Brain microvascular endothelial cell (primary cell): ENCODE measurements at regions not wholly inside any gene's neighbourhood (a gene's known extent, or its start where the extent isn't known, plus 50 kb on each side); places are given as distances from the start of the nearest gene placed in this dataset.

ENCODE experiments used
- DNase-seq: peaks from one replicate; pipeline ENCODE4 v3.0.0-alpha.2; 2020
- H3K27ac ChIP-seq: fragments of 250-450 bp; sonication (Bioruptor Pico); 2 replicates; pipeline ENCODE4 v1.5.1; 2020; ENCODE audit warnings: mild to moderate bottlenecking, moderate library complexity
- H3K27me3 ChIP-seq: fragments of 250-450 bp; sonication (Bioruptor Pico); replicated peaks from 2 replicates; pipeline ENCODE4 v1.5.1; 2020; ENCODE audit warnings: mild to moderate bottlenecking
- H3K36me3 ChIP-seq: fragments of 250-450 bp; sonication (Bioruptor Pico); replicated peaks from 2 replicates; pipeline ENCODE4 v1.5.1; 2020; ENCODE audit warnings: mild to moderate bottlenecking
- H3K4me3 ChIP-seq: 2 replicates; pipeline ENCODE4 v1.5.1; 2011; ENCODE audit warnings: low read depth, mild to moderate bottlenecking, control low read depth, low read length, moderate library complexity
- in situ Hi-C: cut with HindIII; loops from 2 replicates; pipeline ENCODE4 v1.10.0; 2017; ENCODE audit warnings: low sequenced_read_pairs, low pct_ligation_motif_present
- TF ChIP-seq, protein P1 (sequence below): IDR thresholded peaks from 2 replicates; pipeline ENCODE4 v1.5.1; 2011; ENCODE audit warnings: low read depth, mild to moderate bottlenecking, moderate library complexity, low read length, control low read depth, inconsistent platforms; ENCODE audit errors: missing control alignments

DNA sequence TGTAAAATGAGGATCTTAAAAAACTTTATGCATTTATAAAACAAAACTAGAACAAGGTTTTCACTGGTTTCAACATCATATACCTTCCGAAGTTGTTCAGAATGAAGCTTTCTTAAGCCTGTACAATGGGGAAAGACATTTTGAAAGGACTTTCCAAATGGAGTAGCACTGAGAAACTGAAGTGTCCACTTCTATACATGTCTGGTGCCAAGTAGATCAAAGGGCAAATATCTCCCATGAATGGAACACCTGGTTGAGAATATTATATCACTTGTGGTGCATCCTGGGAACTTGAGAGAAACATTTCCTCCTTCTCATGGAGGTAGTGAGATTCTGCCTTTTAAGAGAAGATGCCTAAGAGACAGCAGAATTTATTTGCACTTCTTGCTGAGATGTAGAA, 182.1 kb upstream of the ACTBL2 start:
- no peak overlapping the region for H3K27ac ChIP-seq
- no peaks in the 10 kb centered on the region for H3K36me3 ChIP-seq
- no peaks in the 10 kb centered on the region for H3K27me3 ChIP-seq
- no peak overlapping the region for H3K4me3 ChIP-seq
- no peak for DNase-seq
- TF ChIP-seq, protein P1, sequence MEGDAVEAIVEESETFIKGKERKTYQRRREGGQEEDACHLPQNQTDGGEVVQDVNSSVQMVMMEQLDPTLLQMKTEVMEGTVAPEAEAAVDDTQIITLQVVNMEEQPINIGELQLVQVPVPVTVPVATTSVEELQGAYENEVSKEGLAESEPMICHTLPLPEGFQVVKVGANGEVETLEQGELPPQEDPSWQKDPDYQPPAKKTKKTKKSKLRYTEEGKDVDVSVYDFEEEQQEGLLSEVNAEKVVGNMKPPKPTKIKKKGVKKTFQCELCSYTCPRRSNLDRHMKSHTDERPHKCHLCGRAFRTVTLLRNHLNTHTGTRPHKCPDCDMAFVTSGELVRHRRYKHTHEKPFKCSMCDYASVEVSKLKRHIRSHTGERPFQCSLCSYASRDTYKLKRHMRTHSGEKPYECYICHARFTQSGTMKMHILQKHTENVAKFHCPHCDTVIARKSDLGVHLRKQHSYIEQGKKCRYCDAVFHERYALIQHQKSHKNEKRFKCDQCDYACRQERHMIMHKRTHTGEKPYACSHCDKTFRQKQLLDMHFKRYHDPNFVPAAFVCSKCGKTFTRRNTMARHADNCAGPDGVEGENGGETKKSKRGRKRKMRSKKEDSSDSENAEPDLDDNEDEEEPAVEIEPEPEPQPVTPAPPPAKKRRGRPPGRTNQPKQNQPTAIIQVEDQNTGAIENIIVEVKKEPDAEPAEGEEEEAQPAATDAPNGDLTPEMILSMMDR, result no peak
- in situ Hi-C loops, result no loop called here

DNA sequence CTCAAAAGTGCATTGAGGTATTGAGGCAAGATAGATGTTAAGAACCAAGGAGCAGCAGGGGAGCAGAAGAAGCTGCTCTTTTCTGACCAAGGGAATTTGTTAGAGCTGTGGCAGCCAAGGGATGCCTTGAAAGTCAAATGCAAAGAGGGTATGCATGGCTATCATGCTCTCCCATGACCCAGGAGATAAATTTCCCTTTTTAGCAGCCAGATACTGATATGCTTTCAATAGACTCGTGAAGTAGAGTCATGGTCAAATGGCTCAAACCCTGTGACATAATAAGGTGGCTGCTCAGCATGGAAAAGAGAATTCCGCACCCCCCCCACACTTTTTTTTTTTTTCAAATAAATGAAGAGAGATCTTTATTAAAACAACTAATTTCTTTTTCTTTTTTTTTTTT, 180.9 kb upstream of the ACTBL2 start:
- no peak for DNase-seq
- in situ Hi-C loops, result no loop called here
- H3K4me3 ChIP-seq, result no peak overlapping the region

DNA sequence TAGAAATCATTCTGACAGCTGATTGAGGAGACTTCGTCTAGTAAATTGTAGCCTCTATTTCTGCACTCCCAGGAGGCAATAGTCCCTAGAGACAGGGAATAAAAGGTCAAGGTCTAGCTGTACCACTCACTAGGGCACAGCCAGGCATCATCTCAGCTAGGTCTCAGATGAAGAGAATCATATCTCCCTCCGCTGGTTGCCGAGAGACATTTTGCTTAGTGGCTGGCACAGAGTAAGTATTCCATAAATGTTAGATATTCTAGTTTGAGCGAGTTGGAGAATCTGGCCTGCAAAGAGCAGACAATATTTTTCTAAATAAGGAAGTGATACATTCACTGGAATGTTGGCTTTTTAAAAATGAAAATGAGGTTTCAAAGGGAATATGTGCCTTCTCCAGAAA, 180.4 kb upstream of the ACTBL2 start:
- in situ Hi-C loops, result no loop called here
- Histone ChIP-seq H3K27ac (no peak overlapping the region), H3K27me3 (no peaks in the 10 kb centered on the region), H3K36me3 (no peaks in the 10 kb centered on the region), H3K4me3 (no peak overlapping the region)
- DNase-seq, result no peak
- TF ChIP-seq, protein P1, result no peak

More for the DNA sequence above, 180.9 kb upstream of the ACTBL2 start:
- no peaks in the 10 kb centered on the region for H3K36me3 ChIP-seq
- no peak overlapping the region for H3K27ac ChIP-seq
- no peaks in the 10 kb centered on the region for H3K27me3 ChIP-seq
- TF ChIP-seq, protein P1, result no peak

DNA sequence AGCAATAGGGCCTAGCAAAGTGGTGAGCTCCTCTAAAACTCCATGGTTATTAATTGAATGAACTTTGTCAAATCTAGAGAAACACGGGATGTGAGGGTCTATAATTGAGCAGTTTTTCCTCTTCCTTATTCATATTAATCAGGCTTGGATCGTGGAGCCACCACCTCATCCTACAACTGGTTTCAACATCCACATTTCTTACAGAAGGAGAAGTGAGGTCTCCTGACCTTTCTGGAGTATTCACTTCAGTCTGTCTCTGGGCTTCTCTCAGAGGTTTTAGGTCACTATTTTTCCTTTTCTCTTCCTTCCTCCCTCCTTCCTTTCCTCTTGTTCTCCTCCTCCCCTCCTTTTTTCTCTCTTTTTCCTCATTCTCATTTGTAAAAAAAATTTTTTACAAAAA, 177.3 kb upstream of the ACTBL2 start:
- Histone ChIP-seq H3K36me3 (no peaks in the 10 kb centered on the region), H3K27ac (no peak overlapping the region), H3K27me3 (no peaks in the 10 kb centered on the region), H3K4me3 (no peak overlapping the region)
- TF ChIP-seq, protein P1, result no peak
- DNase-seq, result no peak
- in situ Hi-C loops, result no loop called here

DNA sequence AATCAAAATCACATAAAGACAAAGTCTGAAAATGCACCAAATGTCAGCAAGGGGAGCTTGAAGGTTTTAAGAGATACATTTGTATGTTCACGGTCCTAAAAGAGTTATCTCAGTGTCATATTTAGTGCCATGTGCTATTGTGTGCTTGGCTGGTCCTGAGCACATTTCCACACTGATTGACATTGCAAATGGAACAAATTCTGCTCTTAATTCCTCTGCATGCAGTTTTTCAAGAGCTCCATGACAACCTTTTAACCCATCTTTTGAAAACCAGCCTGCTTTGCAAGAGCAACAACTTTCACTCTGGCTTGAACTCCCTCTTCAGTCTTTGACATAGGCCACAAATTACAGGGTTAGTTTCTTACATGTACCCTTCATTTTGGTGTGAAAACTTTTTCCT, 175.4 kb upstream of the ACTBL2 start:
- TF ChIP-seq, protein P1, result no peak
- H3K27ac ChIP-seq, result no peak overlapping the region
- no peak overlapping the region for H3K4me3 ChIP-seq
- no peaks in the 10 kb centered on the region for H3K27me3 ChIP-seq
- no peak for DNase-seq
- in situ Hi-C loops, result no loop called here
- no peaks in the 10 kb centered on the region for H3K36me3 ChIP-seq

DNA sequence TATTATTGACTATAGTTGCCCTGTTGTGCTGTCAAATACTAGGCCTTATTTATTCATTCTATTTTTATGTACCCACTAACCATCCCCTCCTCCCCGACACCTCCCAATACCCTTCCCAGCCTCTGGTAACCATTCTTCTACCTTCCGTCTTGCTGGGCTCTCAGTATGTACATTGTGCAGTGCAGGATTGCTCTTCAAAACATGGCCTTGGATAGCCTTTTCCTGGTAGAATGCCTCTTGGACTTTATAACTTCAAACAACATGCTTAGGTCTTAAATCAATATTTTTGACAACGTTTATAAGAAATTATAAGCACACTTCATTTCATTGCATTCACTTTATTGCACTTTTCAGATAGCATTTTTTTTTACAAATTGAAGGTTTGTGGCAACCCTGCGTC, 172.6 kb upstream of the ACTBL2 start:
- Histone ChIP-seq H3K4me3 (no peak overlapping the region), H3K36me3 (no peaks in the 10 kb centered on the region), H3K27ac (no peak overlapping the region), H3K27me3 (no peaks in the 10 kb centered on the region)
- no peak for DNase-seq
- TF ChIP-seq, protein P1, result no peak
- in situ Hi-C loops, result no loop called here
